ENCODE measurements at regions not wholly inside any gene's neighbourhood (a gene's known extent, or its start where the extent isn't known, plus 50 kb on each side); places are given as distances from the start of the nearest gene placed in this dataset.

- DNase-seq (ENCODE audit: low read depth in 1 of 2, low spot score in 1 of 2): no peak
- Histone ChIP-seq H3K27me3 (ENCODE audit: insufficient read depth, poor library complexity, severe bottlenecking) (no peaks in the 10 kb centered on the region), H3K27ac (replicated peaks) (no peak overlapping the region), H3K4me3 (replicated peaks; ENCODE audit: insufficient read depth, low read length) (no peak overlapping the region)
- no peak for TF ChIP-seq CTCF (IDR thresholded peaks at IDR 0.05; ENCODE audit: insufficient read depth, low read length)
- TF ChIP-seq POLR2AphosphoS5 (IDR thresholded peaks at IDR 0.05; ENCODE audit: low read depth): no peak
- TF ChIP-seq, protein P1, sequence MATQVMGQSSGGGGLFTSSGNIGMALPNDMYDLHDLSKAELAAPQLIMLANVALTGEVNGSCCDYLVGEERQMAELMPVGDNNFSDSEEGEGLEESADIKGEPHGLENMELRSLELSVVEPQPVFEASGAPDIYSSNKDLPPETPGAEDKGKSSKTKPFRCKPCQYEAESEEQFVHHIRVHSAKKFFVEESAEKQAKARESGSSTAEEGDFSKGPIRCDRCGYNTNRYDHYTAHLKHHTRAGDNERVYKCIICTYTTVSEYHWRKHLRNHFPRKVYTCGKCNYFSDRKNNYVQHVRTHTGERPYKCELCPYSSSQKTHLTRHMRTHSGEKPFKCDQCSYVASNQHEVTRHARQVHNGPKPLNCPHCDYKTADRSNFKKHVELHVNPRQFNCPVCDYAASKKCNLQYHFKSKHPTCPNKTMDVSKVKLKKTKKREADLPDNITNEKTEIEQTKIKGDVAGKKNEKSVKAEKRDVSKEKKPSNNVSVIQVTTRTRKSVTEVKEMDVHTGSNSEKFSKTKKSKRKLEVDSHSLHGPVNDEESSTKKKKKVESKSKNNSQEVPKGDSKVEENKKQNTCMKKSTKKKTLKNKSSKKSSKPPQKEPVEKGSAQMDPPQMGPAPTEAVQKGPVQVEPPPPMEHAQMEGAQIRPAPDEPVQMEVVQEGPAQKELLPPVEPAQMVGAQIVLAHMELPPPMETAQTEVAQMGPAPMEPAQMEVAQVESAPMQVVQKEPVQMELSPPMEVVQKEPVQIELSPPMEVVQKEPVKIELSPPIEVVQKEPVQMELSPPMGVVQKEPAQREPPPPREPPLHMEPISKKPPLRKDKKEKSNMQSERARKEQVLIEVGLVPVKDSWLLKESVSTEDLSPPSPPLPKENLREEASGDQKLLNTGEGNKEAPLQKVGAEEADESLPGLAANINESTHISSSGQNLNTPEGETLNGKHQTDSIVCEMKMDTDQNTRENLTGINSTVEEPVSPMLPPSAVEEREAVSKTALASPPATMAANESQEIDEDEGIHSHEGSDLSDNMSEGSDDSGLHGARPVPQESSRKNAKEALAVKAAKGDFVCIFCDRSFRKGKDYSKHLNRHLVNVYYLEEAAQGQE (IDR thresholded peaks at IDR 0.05; ENCODE audit: insufficient replicate concordance, low read depth): no peak
- TF ChIP-seq SPI1 (IDR thresholded peaks at IDR 0.05; ENCODE audit: borderline replicate concordance, low read depth): no peak
- TF ChIP-seq GABPA (IDR thresholded peaks at IDR 0.05; ENCODE audit: low read depth): no peak
Observed at GRCh38 chr16:9322769-9323168, 231.3 kb downstream of the HAPSTR1 start.

GRCh38 chr16:9323170-9323569, 231.7 kb downstream of the HAPSTR1 start:
- DNase-seq (ENCODE audit: low read depth in 1 of 2, low spot score in 1 of 2): no peak
- no peak overlapping the region for H3K27ac ChIP-seq (replicated peaks)
- no peak overlapping the region for H3K4me3 ChIP-seq (replicated peaks; ENCODE audit: insufficient read depth, low read length)
- no peaks in the 10 kb centered on the region for H3K27me3 ChIP-seq (ENCODE audit: insufficient read depth, poor library complexity, severe bottlenecking)
- TF ChIP-seq POLR2AphosphoS5 (IDR thresholded peaks at IDR 0.05; ENCODE audit: low read depth) (no peak), CTCF (IDR thresholded peaks at IDR 0.05; ENCODE audit: insufficient read depth, low read length) (no peak), SPI1 (IDR thresholded peaks at IDR 0.05; ENCODE audit: borderline replicate concordance, low read depth) (no peak), GABPA (IDR thresholded peaks at IDR 0.05; ENCODE audit: low read depth) (no peak)
- TF ChIP-seq, protein P1 (IDR thresholded peaks at IDR 0.05; ENCODE audit: insufficient replicate concordance, low read depth): no peak

DNA sequence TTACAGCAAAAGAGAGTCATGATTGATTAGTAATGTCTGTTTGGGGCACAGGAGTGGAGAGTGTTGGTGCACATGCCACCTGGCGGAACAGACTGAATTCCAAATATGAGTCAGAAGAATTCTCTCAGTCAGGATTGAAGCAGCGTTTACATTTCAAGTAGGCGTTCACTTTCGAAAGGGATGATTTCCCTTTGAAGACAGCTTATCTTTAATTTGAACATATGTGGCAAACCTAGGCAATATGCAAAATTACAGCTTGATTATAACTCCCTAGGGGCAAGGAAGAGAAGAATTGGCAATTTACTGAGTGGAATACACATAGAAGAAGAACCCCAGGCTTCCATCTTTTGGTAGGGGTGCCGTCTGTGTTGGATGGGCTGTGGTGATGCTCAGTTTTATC, 235.8 kb downstream of the HAPSTR1 start:
- Histone ChIP-seq H3K4me3 (replicated peaks; ENCODE audit: insufficient read depth, low read length) (no peak overlapping the region), H3K27me3 (ENCODE audit: insufficient read depth, poor library complexity, severe bottlenecking) (no peaks in the 10 kb centered on the region), H3K27ac (replicated peaks) (no peak overlapping the region)
- no peak for DNase-seq (ENCODE audit: low read depth in 1 of 2, low spot score in 1 of 2)
- no peak for TF ChIP-seq CTCF (IDR thresholded peaks at IDR 0.05; ENCODE audit: insufficient read depth, low read length)

- no peak overlapping the region for H3K27ac ChIP-seq (replicated peaks)
- TF ChIP-seq, protein P1 (IDR thresholded peaks at IDR 0.05; ENCODE audit: insufficient replicate concordance, low read depth): no peak
- no peak for TF ChIP-seq SPI1 (IDR thresholded peaks at IDR 0.05; ENCODE audit: borderline replicate concordance, low read depth)
- no peak for TF ChIP-seq GABPA (IDR thresholded peaks at IDR 0.05; ENCODE audit: low read depth)
- TF ChIP-seq POLR2AphosphoS5 (IDR thresholded peaks at IDR 0.05; ENCODE audit: low read depth): no peak
- no peak for TF ChIP-seq CTCF (IDR thresholded peaks at IDR 0.05; ENCODE audit: insufficient read depth, low read length)
- H3K27me3 ChIP-seq (ENCODE audit: insufficient read depth, poor library complexity, severe bottlenecking): no peaks in the 10 kb centered on the region
- H3K4me3 ChIP-seq (replicated peaks; ENCODE audit: insufficient read depth, low read length): no peak overlapping the region
- no peak for DNase-seq (ENCODE audit: low read depth in 1 of 2, low spot score in 1 of 2)
Observed at GRCh38 chr16:9328411-9328810, 237.0 kb downstream of the HAPSTR1 start.
